HepG2 (cell line): ENCODE measurements at regions not wholly inside any gene's neighbourhood (a gene's known extent, or its start where the extent isn't known, plus 50 kb on each side); places are given as distances from the start of the nearest gene placed in this dataset.
A peak's percentile ranks its signal among the peaks of the same experiment; 100 is the strongest.

Source experiments
- ATAC-seq: fragments of 200-7000 bp; cut with Tn5 transposase; 3 replicates; pipeline ENCODE4 v1.9.1; 2020; ENCODE audit warnings: mild to moderate bottlenecking, moderate library complexity
- BruUV-seq: library from RNA; stranded (reverse); fragments of 400-500 nt; replicated peaks from 2 replicates; lab custom pipeline; 2021; lab: Mats Ljungman, UMichigan
- CTCF ChIA-PET: fragments of 300-600 bp; formaldehyde crosslinking; extraction: SDS; loops from one replicate; lab custom pipeline; 2021; ENCODE audit warnings: low total read pairs, inconsistent platforms, low intra/inter-chr PET ratio; lab: Yijun Ruan, JAX
- POLR2A ChIA-PET: fragments of 350-600 bp; sonication (Branson Sonifier 250); formaldehyde crosslinking; loops from one replicate; lab custom pipeline; 2020; ENCODE audit warnings: antibody characterized with exemption, inconsistent platforms; lab: Yijun Ruan, JAX
- DNase-seq: peaks from one replicate; pipeline ENCODE4 v3.0.0-alpha.2; 2015; ENCODE audit warnings: low spot score
- FAIRE-seq: peaks from 3 replicates; lab custom pipeline; 2011; peaks lifted over from hg19 to GRCh38; lab: Jason Lieb, UNC
- H2AFZ ChIP-seq: one replicate; pipeline ENCODE4 v1.6.1; 2011; ENCODE audit warnings: low read length, inconsistent platforms
- H3K27ac ChIP-seq: fragments of 300-600 bp; 3 replicates; pipeline ENCODE4 v1.8.0; 2011; ENCODE audit warnings: mixed run types, mild to moderate bottlenecking, mixed read lengths, low read length, inconsistent platforms; ENCODE audit not compliant: insufficient read depth; ENCODE audit errors: extremely low read length
- H3K27me3 ChIP-seq, 2 experiments: fragments of 200-600 bp in 1 of 2; 2 replicates in 1 of 2; 3 replicates in 1 of 2; pipeline versions ENCODE4 v1.6.0 to v1.8.0; 2011; ENCODE audit warnings: low read length in 2 of 2, mild to moderate bottlenecking in 2 of 2, moderate library complexity in 2 of 2, inconsistent platforms in 1 of 2; ENCODE audit not compliant: insufficient read depth in 2 of 2, control insufficient read depth in 1 of 2
- H3K36me3 ChIP-seq, 2 experiments: fragments of 200-600 bp in 1 of 2; replicated peaks in 1 of 2; 2 replicates in 1 of 2; 3 replicates in 1 of 2; pipeline versions ENCODE4 v1.5.1 to v1.8.0; 2011; ENCODE audit warnings: low read length in 2 of 2, inconsistent platforms in 1 of 2; ENCODE audit not compliant: insufficient read depth in 2 of 2, control insufficient read depth in 1 of 2
- H3K4me1 ChIP-seq: 2 replicates; pipeline ENCODE4 v1.5.1; 2012; ENCODE audit warnings: low read length, inconsistent platforms; ENCODE audit not compliant: insufficient read depth
- H3K4me2 ChIP-seq: 2 replicates; pipeline ENCODE4 v1.6.0; 2011; ENCODE audit warnings: low read depth, low read length, inconsistent platforms
- H3K4me3 ChIP-seq, 3 experiments: fragments of 200-600 bp in 1 of 3; sonication (generic), shearing (Covaris generic) in 1 of 3; replicated peaks in 1 of 3; 2 replicates each; pipeline ENCODE4 v1.5.1; 2011 to 2016; ENCODE audit warnings: low read length in 3 of 3, inconsistent platforms in 2 of 3, low read depth in 2 of 3, mild to moderate bottlenecking in 2 of 3, control low read depth in 1 of 3, mixed read lengths in 1 of 3; ENCODE audit not compliant: insufficient read depth in 1 of 3
- H3K79me2 ChIP-seq: one replicate; pipeline ENCODE4 v1.6.1; 2011; ENCODE audit warnings: low read length, inconsistent platforms; ENCODE audit not compliant: insufficient read depth
- H3K9ac ChIP-seq: 2 replicates; pipeline ENCODE4 v1.6.0; 2011; ENCODE audit warnings: mild to moderate bottlenecking, low read depth, low read length, inconsistent platforms; ENCODE audit not compliant: insufficient read depth
- H3K9me3 ChIP-seq: 2 replicates; pipeline ENCODE4 v1.5.1; 2012; ENCODE audit warnings: mild to moderate bottlenecking, low read length
- H4K20me1 ChIP-seq: 2 replicates; pipeline ENCODE4 v1.6.0; 2011; ENCODE audit warnings: inconsistent platforms, mild to moderate bottlenecking, low read length, moderate library complexity; ENCODE audit not compliant: insufficient read depth
- ARNTL ChIP-seq: sonication (generic); formaldehyde crosslinking; IDR thresholded peaks from 2 replicates; pipeline ENCODE4 v1.4.0; 2020; ENCODE audit warnings: mild to moderate bottlenecking, missing genetic modification reagents
- ATF7-NPFF ChIP-seq: sonication (generic); formaldehyde crosslinking; IDR thresholded peaks from 2 replicates; pipeline ENCODE4 v1.8.1; 2023; ENCODE audit warnings: mild to moderate bottlenecking, low read depth, missing genetic modification reagents, moderate library complexity
- BCLAF1 ChIP-seq: fragments of 450-650 bp; IDR thresholded peaks from 2 replicates; pipeline ENCODE4 v1.6.1; 2017; ENCODE audit warnings: mild to moderate bottlenecking
- MAFF ChIP-seq: IDR thresholded peaks from 2 replicates; pipeline ENCODE4 v1.6.1; 2011; ENCODE audit warnings: low read depth, low read length, improper control_type of control experiment
- MAFK ChIP-seq, 2 experiments: IDR thresholded peaks in 1 of 2; conservative IDR thresholded peaks in 1 of 2; 2 replicates each; pipeline ENCODE4 v1.6.1; 2011; ENCODE audit warnings: improper control_type of control experiment in 2 of 2, low read length in 2 of 2
- MED8 ChIP-seq: sonication (generic); formaldehyde crosslinking; IDR thresholded peaks from 2 replicates; pipeline ENCODE4 v1.8.1; 2023; ENCODE audit warnings: mild to moderate bottlenecking, missing genetic modification reagents; ENCODE audit not compliant: insufficient replicate concordance
- POGZ ChIP-seq: sonication (generic); formaldehyde crosslinking; IDR thresholded peaks from 2 replicates; pipeline ENCODE4 v1.4.0; 2020; ENCODE audit warnings: mild to moderate bottlenecking, missing genetic modification reagents
- RFX3 ChIP-seq: IDR thresholded peaks from 2 replicates; pipeline ENCODE4 v1.6.1; 2016; ENCODE audit warnings: missing biosample characterization, missing genetic modification reagents
- SP140L ChIP-seq: sonication (generic); formaldehyde crosslinking; IDR thresholded peaks from 2 replicates; pipeline ENCODE4 v1.4.0; 2020; ENCODE audit warnings: missing genetic modification reagents, borderline replicate concordance
- ZIK1 ChIP-seq: sonication (generic); formaldehyde crosslinking; IDR thresholded peaks from 2 replicates; pipeline ENCODE4 v1.5.0; 2020; ENCODE audit warnings: mild to moderate bottlenecking, low read depth, missing genetic modification reagents, borderline replicate concordance
- ZNF552 ChIP-seq: sonication (generic); formaldehyde crosslinking; IDR thresholded peaks from 2 replicates; pipeline ENCODE4 v1.9.0; 2022; ENCODE audit warnings: missing genetic modification reagents, mild to moderate bottlenecking, borderline replicate concordance
- ZNF646 ChIP-seq: sonication (generic); formaldehyde crosslinking; IDR thresholded peaks from 2 replicates; pipeline ENCODE4 v1.9.0; 2021; ENCODE audit warnings: mild to moderate bottlenecking, missing genetic modification reagents
- ZNF772 ChIP-seq: sonication (generic); formaldehyde crosslinking; IDR thresholded peaks from 2 replicates; pipeline ENCODE4 v1.5.0; 2020; ENCODE audit warnings: mild to moderate bottlenecking, missing genetic modification reagents
- ZNF790 ChIP-seq: sonication (generic); formaldehyde crosslinking; IDR thresholded peaks from 2 replicates; pipeline ENCODE4 v1.8.0; 2022; ENCODE audit warnings: missing genetic modification reagents, mild to moderate bottlenecking, borderline replicate concordance
- ZNF878 ChIP-seq: sonication (generic); formaldehyde crosslinking; IDR thresholded peaks from 2 replicates; pipeline ENCODE4 v1.8.1; 2023; ENCODE audit warnings: mild to moderate bottlenecking, missing genetic modification reagents, moderate library complexity
- WGBS: methylation state at CpG from one replicate; pipeline ENCODE4 v1.1.6; 2017; ENCODE audit warnings: low lambda C conversion rate; 5-methylcytosine and 5-hydroxymethylcytosine counted together
- in situ Hi-C: cut with HindIII; loops from 2 replicates; pipeline ENCODE4 v1.10.0; 2017; ENCODE audit warnings: low pct_unique_long_range_greater_than_20kb; ENCODE audit not compliant: extremely low pct_ligation_motif_present
- intact Hi-C: fragments of 100-400 bp; cut with micrococcal nuclease; formaldehyde crosslinking; loops from one replicate; pipeline ENCODE4 v1.10.0; 2022; ENCODE audit not compliant: unreplicated experiment

GRCh38 chr3:163555918-163556317 lies 1522.4 kb downstream of the SI start:
- WGBS: 2% methylated on average over 1 of the region's 1 CpG
- H3K4me3 ChIP-seq: no peak overlapping the region
- POLR2A ChIA-PET: no interaction called here
- no peaks in the 10 kb centered on the region for H3K9me3 ChIP-seq
- CTCF ChIA-PET: no interaction called here
- H2AFZ ChIP-seq: no peak overlapping the region
- no peak overlapping the region for H3K9ac ChIP-seq
- H3K27ac ChIP-seq: no peak overlapping the region
- no peaks in the 10 kb centered on the region for H4K20me1 ChIP-seq
- in situ Hi-C loops: no loop called here
- no peaks in the 10 kb centered on the region for H3K79me2 ChIP-seq
- FAIRE-seq (no peak), DNase-seq (no peak), ATAC-seq (no peak)
- H3K27me3 ChIP-seq: no peaks in the 10 kb centered on the region
- intact Hi-C loops: no loop called here
- H3K4me1 ChIP-seq: no peaks in the 10 kb centered on the region
- no peak for TF ChIP-seq SP140L
- no peak for TF ChIP-seq ARNTL
- TF ChIP-seq ZNF790 (CRISPR knock-in tag): no peak
- TF ChIP-seq ATF7-NPFF (CRISPR knock-in tag): no peak
- TF ChIP-seq MAFF: peak; percentile 44; the same call in 1 of the 2 replicates
- no peak for TF ChIP-seq ZNF772 (CRISPR knock-in tag)
- no peak for TF ChIP-seq MED8 (CRISPR knock-in tag)
- no peak for TF ChIP-seq ZNF646
- no peak for TF ChIP-seq RFX3
- no peak for TF ChIP-seq ZNF552
- no peak for TF ChIP-seq ZIK1 (CRISPR knock-in tag)
- no peak for TF ChIP-seq ZNF878 (CRISPR knock-in tag)
- TF ChIP-seq MAFK (conservative IDR thresholded peaks at IDR 0.05 in 1 of 2, IDR thresholded peaks at IDR 0.05 in 1 of 2; ENCODE audit: low read length in 2 of 2): peak; percentile 33 to 77; a peak in 3 of 4 replicates
- TF ChIP-seq BCLAF1: no peak
- no peak for TF ChIP-seq POGZ (CRISPR knock-in tag)
- H3K4me2 ChIP-seq: no peak overlapping the region
- BruUV-seq: no TSS peak
- H3K36me3 ChIP-seq: no peaks in the 10 kb centered on the region
